ENCODE measurements at regions not wholly inside any gene's neighbourhood (a gene's known extent, or its start where the extent isn't known, plus 50 kb on each side); places are given as distances from the start of the nearest gene placed in this dataset.

GRCh38 chr10:4653160-4653559 is 172.8 kb upstream of the AKR1E2 start:
- no peak for TF ChIP-seq EZH2phosphoT487 (IDR thresholded peaks at IDR 0.05; ENCODE audit: insufficient read depth, low read depth)
- TF ChIP-seq EZH2 (IDR thresholded peaks at IDR 0.05; ENCODE audit: insufficient read depth, poor library complexity, severe bottlenecking), result no peak
- Histone ChIP-seq H3K36me3 (ENCODE audit: low read depth) (no peaks in the 10 kb centered on the region), H3K27me3 (replicated peaks; ENCODE audit: insufficient read depth) (no peaks in the 10 kb centered on the region), H3K9ac (no peak overlapping the region), H4K20me1 (ENCODE audit: insufficient read depth) (no peaks in the 10 kb centered on the region), H3K4me3 (no peak overlapping the region), H3K4me1 (ENCODE audit: insufficient read depth) (peaks cover 15% of the 10 kb centered on the region), H2AFZ (no peak overlapping the region), H3K9me3 (ENCODE audit: low read depth) (no peaks in the 10 kb centered on the region), H3K27ac (no peak overlapping the region), H3K4me2 (ENCODE audit: unreplicated experiment) (no peak overlapping the region), H3F3A (ENCODE audit: insufficient read depth) (peaks cover 12% of the 10 kb centered on the region; the same call in 1 of the 2 replicates), H3K9me2 (ENCODE audit: insufficient read depth) (no peaks in the 10 kb centered on the region), H3K79me2 (ENCODE audit: insufficient read depth) (no peaks in the 10 kb centered on the region)
- in situ Hi-C loops (cut with MboI), result loop anchor here (25.0 kb wide), 2 partner anchors 841 to 1416 kb away; no protein-coding TSS in a partner anchor
- WGBS, 2 experiments (ENCODE audit: low coverage in 1 of 2, low lambda C conversion rate in 2 of 2, missing lambda C conversion rate in 2 of 2), result 92 to 93% methylated on average over 8 of the region's 8 CpGs
- no peak for DNase-seq

- H3K9me3 ChIP-seq (ENCODE audit: low read depth), result no peaks in the 10 kb centered on the region
- no peak for TF ChIP-seq EZH2phosphoT487 (IDR thresholded peaks at IDR 0.05; ENCODE audit: insufficient read depth, low read depth)
- no peak for TF ChIP-seq EZH2 (IDR thresholded peaks at IDR 0.05; ENCODE audit: insufficient read depth, poor library complexity, severe bottlenecking)
- peaks cover 15% of the 10 kb centered on the region for H3K4me1 ChIP-seq (ENCODE audit: insufficient read depth)
- in situ Hi-C loops (cut with MboI), result loop anchor here (25.0 kb wide), 2 partner anchors 840 to 1415 kb away; no protein-coding TSS in a partner anchor
- H3K9me2 ChIP-seq (ENCODE audit: insufficient read depth), result no peaks in the 10 kb centered on the region
- H4K20me1 ChIP-seq (ENCODE audit: insufficient read depth), result no peaks in the 10 kb centered on the region
- H3K27me3 ChIP-seq (replicated peaks; ENCODE audit: insufficient read depth), result no peaks in the 10 kb centered on the region
- DNase-seq, result no peak
- WGBS, 2 experiments (ENCODE audit: low coverage in 1 of 2, low lambda C conversion rate in 2 of 2, missing lambda C conversion rate in 2 of 2), result 75 to 79% methylated on average over 8 of the region's 8 CpGs
- no peaks in the 10 kb centered on the region for H3K79me2 ChIP-seq (ENCODE audit: insufficient read depth)
- no peak overlapping the region for H3K4me2 ChIP-seq (ENCODE audit: unreplicated experiment)
- H2AFZ ChIP-seq, result no peak overlapping the region
- no peak overlapping the region for H3K27ac ChIP-seq
- H3K36me3 ChIP-seq (ENCODE audit: low read depth), result no peaks in the 10 kb centered on the region
- no peak overlapping the region for H3K9ac ChIP-seq
- H3K4me3 ChIP-seq, result no peak overlapping the region
- peaks cover 12% of the 10 kb centered on the region; the same call in 1 of the 2 replicates for H3F3A ChIP-seq (ENCODE audit: insufficient read depth)
Measured at GRCh38 chr10:4652111-4653010, 173.6 kb upstream of the AKR1E2 start.

GRCh38 chr10:4651404-4652037 is 174.5 kb upstream of the AKR1E2 start:
- DNase-seq, result peak; percentile 20
- Histone ChIP-seq H3K9me2 (ENCODE audit: insufficient read depth) (no peaks in the 10 kb centered on the region), H3K27me3 (replicated peaks; ENCODE audit: insufficient read depth) (no peaks in the 10 kb centered on the region), H2AFZ (no peak overlapping the region), H3K27ac (no peak overlapping the region), H3K4me1 (ENCODE audit: insufficient read depth) (peaks cover 15% of the 10 kb centered on the region), H3K4me3 (no peak overlapping the region), H3F3A (ENCODE audit: insufficient read depth) (peaks cover 12% of the 10 kb centered on the region; the same call in 1 of the 2 replicates), H3K4me2 (ENCODE audit: unreplicated experiment) (no peak overlapping the region), H3K9me3 (ENCODE audit: low read depth) (no peaks in the 10 kb centered on the region), H3K79me2 (ENCODE audit: insufficient read depth) (no peaks in the 10 kb centered on the region), H4K20me1 (ENCODE audit: insufficient read depth) (no peaks in the 10 kb centered on the region), H3K36me3 (ENCODE audit: low read depth) (no peaks in the 10 kb centered on the region), H3K9ac (no peak overlapping the region; the same call in 1 of the 2 replicates)
- no peak for TF ChIP-seq EZH2phosphoT487 (IDR thresholded peaks at IDR 0.05; ENCODE audit: insufficient read depth, low read depth)
- TF ChIP-seq EZH2 (IDR thresholded peaks at IDR 0.05; ENCODE audit: insufficient read depth, poor library complexity, severe bottlenecking), result no peak
- in situ Hi-C loops (cut with MboI), result loop anchor here (25.0 kb wide), 2 partner anchors 839 to 1414 kb away; no protein-coding TSS in a partner anchor
- 99 to 100% methylated on average over 5 of the region's 5 CpGs for WGBS, 2 experiments (ENCODE audit: low coverage in 1 of 2, low lambda C conversion rate in 2 of 2, missing lambda C conversion rate in 2 of 2)

GRCh38 chr10:4650582-4650981 is 175.4 kb upstream of the AKR1E2 start:
- 12 to 15% methylated on average over 6 of the region's 6 CpGs for WGBS, 2 experiments (ENCODE audit: low coverage in 1 of 2, low lambda C conversion rate in 2 of 2, missing lambda C conversion rate in 2 of 2)
- H4K20me1 ChIP-seq (ENCODE audit: insufficient read depth), result no peaks in the 10 kb centered on the region
- in situ Hi-C loops (cut with MboI), result loop anchor here (25.0 kb wide), 2 partner anchors 838 to 1413 kb away; no protein-coding TSS in a partner anchor
- peaks cover 15% of the 10 kb centered on the region for H3K4me1 ChIP-seq (ENCODE audit: insufficient read depth)
- H3K9me3 ChIP-seq (ENCODE audit: low read depth), result no peaks in the 10 kb centered on the region
- TF ChIP-seq EZH2 (IDR thresholded peaks at IDR 0.05; ENCODE audit: insufficient read depth, poor library complexity, severe bottlenecking) (no peak), EZH2phosphoT487 (IDR thresholded peaks at IDR 0.05; ENCODE audit: insufficient read depth, low read depth) (no peak)
- H3K79me2 ChIP-seq (ENCODE audit: insufficient read depth), result no peaks in the 10 kb centered on the region
- no peaks in the 10 kb centered on the region for H3K27me3 ChIP-seq (replicated peaks; ENCODE audit: insufficient read depth)
- H3F3A ChIP-seq (ENCODE audit: insufficient read depth), result peaks cover 12% of the 10 kb centered on the region; the same call in 1 of the 2 replicates
- peak overlapping the region; percentile 59 for H3K9ac ChIP-seq
- H3K36me3 ChIP-seq (ENCODE audit: low read depth), result no peaks in the 10 kb centered on the region
- H2AFZ ChIP-seq, result peak overlapping the region; percentile 63
- DNase-seq, result peak; percentile 80
- peak overlapping the region; percentile 72 for H3K27ac ChIP-seq
- peak overlapping the region; percentile 67 for H3K4me2 ChIP-seq (ENCODE audit: unreplicated experiment)
- no peaks in the 10 kb centered on the region for H3K9me2 ChIP-seq (ENCODE audit: insufficient read depth)
- H3K4me3 ChIP-seq, result peak overlapping the region; percentile 16; the same call in 1 of the 2 replicates
